Brain microvascular endothelial cell (primary cell): ENCODE measurements at regions not wholly inside any gene's neighbourhood (a gene's known extent, or its start where the extent isn't known, plus 50 kb on each side); places are given as distances from the start of the nearest gene placed in this dataset.

ENCODE experiments used
- DNase-seq: peaks from one replicate; pipeline ENCODE4 v3.0.0-alpha.2; 2020
- H3K27ac ChIP-seq: fragments of 250-450 bp; sonication (Bioruptor Pico); 2 replicates; pipeline ENCODE4 v1.5.1; 2020; ENCODE audit warnings: mild to moderate bottlenecking, moderate library complexity
- H3K27me3 ChIP-seq: fragments of 250-450 bp; sonication (Bioruptor Pico); replicated peaks from 2 replicates; pipeline ENCODE4 v1.5.1; 2020; ENCODE audit warnings: mild to moderate bottlenecking
- H3K36me3 ChIP-seq: fragments of 250-450 bp; sonication (Bioruptor Pico); replicated peaks from 2 replicates; pipeline ENCODE4 v1.5.1; 2020; ENCODE audit warnings: mild to moderate bottlenecking
- H3K4me3 ChIP-seq: 2 replicates; pipeline ENCODE4 v1.5.1; 2011; ENCODE audit warnings: low read depth, mild to moderate bottlenecking, control low read depth, low read length, moderate library complexity
- CTCF ChIP-seq: IDR thresholded peaks from 2 replicates; pipeline ENCODE4 v1.5.1; 2011; ENCODE audit warnings: low read depth, mild to moderate bottlenecking, moderate library complexity, low read length, control low read depth, inconsistent platforms; ENCODE audit errors: missing control alignments
- in situ Hi-C: cut with HindIII; loops from 2 replicates; pipeline ENCODE4 v1.10.0; 2017; ENCODE audit warnings: low sequenced_read_pairs, low pct_ligation_motif_present

DNA sequence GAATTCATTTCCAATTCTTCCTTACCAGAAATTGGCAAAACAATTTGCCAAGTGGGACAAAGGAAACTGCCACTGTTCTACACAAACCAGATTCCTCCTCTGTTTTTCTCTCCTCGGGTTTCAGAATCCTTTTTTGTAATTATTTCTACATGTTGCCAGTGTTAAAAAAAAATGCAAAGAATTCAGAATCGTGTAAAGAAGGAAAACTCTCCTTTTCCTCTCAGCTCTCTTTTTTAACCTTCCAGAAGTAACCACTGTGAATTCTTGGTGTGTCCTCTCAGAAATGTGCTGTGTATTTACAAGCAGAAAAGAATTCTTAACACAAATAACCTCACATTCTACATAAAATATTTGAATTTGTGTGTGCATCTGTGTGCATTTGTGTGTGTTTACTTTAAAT, 224.6 kb downstream of the DRD1 start:
- no peak for TF ChIP-seq CTCF
- Histone ChIP-seq H3K27ac (no peak overlapping the region), H3K4me3 (no peak overlapping the region), H3K27me3 (no peaks in the 10 kb centered on the region), H3K36me3 (no peaks in the 10 kb centered on the region)
- no peak for DNase-seq
- in situ Hi-C loops, result no loop called here

GRCh38 chr5:175216991-175217390, 227.0 kb downstream of the DRD1 start:
- in situ Hi-C loops, result no loop called here
- peak; percentile 24 for DNase-seq
- no peak for TF ChIP-seq CTCF

GRCh38 chr5:175215906-175216305, 228.1 kb downstream of the DRD1 start:
- Histone ChIP-seq H3K4me3 (no peak overlapping the region), H3K27me3 (no peaks in the 10 kb centered on the region), H3K36me3 (no peaks in the 10 kb centered on the region), H3K27ac (no peak overlapping the region)
- no peak for DNase-seq
- no peak for TF ChIP-seq CTCF
- in situ Hi-C loops, result no loop called here

More at GRCh38 chr5:175216991-175217390, 227.0 kb downstream of the DRD1 start:
- Histone ChIP-seq H3K36me3 (no peaks in the 10 kb centered on the region), H3K27ac (no peak overlapping the region), H3K27me3 (no peaks in the 10 kb centered on the region), H3K4me3 (no peak overlapping the region)

DNA sequence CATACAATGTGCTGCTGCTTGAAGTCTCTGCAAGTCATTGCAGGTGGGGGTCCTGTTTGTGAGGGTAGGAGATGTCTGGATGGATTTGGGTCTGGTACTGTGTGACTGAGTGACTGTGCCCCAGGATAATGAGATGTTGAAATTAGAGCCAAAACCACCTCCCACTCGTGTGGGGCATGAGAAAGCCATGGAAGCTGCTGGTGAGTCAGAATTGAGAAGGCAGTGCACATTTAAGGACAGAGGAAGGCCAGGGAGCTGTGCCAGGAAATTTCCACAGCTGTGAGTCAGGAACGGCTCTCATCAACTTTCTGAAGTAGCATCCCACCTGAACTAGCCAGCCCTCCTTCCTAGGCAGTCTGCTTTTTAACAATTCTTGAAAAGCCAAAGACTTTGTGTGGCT, 229.8 kb downstream of the DRD1 start:
- no peak for TF ChIP-seq CTCF
- no peak overlapping the region for H3K4me3 ChIP-seq
- no peaks in the 10 kb centered on the region for H3K27me3 ChIP-seq
- no peak overlapping the region for H3K27ac ChIP-seq
- DNase-seq, result peak; percentile 79
- H3K36me3 ChIP-seq, result no peaks in the 10 kb centered on the region
- in situ Hi-C loops, result no loop called here

DNA sequence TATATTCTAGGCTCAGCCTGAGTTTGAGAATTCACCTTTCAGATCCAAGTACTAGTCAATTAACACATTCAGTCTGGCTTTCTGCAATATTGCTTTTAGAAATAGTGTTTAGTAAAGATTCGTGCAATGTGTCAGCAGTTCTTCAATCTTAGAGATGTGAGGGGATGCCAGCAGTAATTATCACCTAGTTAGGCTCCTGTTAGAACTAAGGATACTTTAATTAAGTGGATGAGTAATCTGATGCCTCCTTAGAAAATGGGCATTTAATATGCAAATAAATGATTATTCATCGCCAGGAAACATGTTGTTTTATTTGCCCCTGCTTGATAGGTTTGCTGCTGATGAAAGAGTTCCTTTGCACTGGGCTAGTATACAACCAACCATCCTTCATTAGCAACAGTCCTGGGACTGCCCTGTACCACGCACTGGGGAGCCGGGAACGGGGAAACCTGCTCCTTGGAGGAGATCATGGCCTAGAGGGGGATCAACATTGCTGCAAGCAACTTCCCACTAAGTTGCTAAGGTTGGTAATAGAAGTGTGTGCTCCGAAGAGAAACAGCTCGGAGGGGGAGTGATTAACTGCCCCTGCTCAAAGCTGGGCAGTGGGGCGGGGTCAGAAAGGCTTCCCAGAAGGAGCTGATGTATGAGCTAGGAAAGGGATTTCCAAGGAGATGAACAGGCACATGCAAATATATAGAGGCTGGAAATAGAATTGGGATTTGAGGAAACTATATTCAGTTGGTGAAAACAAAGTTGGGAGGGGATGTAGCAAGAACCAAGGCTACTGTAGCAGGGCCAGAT, 231.8 kb downstream of the DRD1 start:
- H3K27ac ChIP-seq, result no peak overlapping the region
- no peak overlapping the region for H3K4me3 ChIP-seq
- in situ Hi-C loops, result no loop called here
- no peak for TF ChIP-seq CTCF
- H3K27me3 ChIP-seq, result no peaks in the 10 kb centered on the region
- DNase-seq, result no peak
- no peaks in the 10 kb centered on the region for H3K36me3 ChIP-seq
